Skin epidermis (tissue), 12 donors: ENCODE measurements at regions not wholly inside any gene's neighbourhood (a gene's known extent, or its start where the extent isn't known, plus 50 kb on each side); places are given as distances from the start of the nearest gene placed in this dataset.

Source experiments
- H3K27ac ChIP-seq, 21 experiments: fragments of 200-600 bp; sonication (generic) in 11 of 21; one replicate each; pipeline ENCODE4 v1.5.0; 2020; ENCODE audit warnings: mild to moderate bottlenecking in 3 of 21, inconsistent platforms in 2 of 21, moderate library complexity in 2 of 21
- H3K4me3 ChIP-seq, 7 experiments: fragments of 200-600 bp; sonication (generic) in 2 of 7; one replicate each; pipeline ENCODE4 v1.5.0; 2020; ENCODE audit warnings: inconsistent platforms in 2 of 7, mild to moderate bottlenecking in 2 of 7, moderate library complexity in 1 of 7

GRCh38 chr1:5565281-5566125 lies 426.7 kb downstream of the NPHP4 start:
- Histone ChIP-seq H3K27ac (no peak overlapping the region), H3K4me3 (no peak overlapping the region)

GRCh38 chr1:5564578-5565257 lies 427.5 kb downstream of the NPHP4 start:
- no peak overlapping the region for H3K4me3 ChIP-seq
- H3K27ac ChIP-seq, result no peak overlapping the region

- no peak overlapping the region for H3K27ac ChIP-seq
- no peak overlapping the region for H3K4me3 ChIP-seq
Observed at GRCh38 chr1:5563861-5564577, 428.2 kb downstream of the NPHP4 start.

- Histone ChIP-seq H3K4me3 (no peak overlapping the region), H3K27ac (no peak overlapping the region)
Observed at GRCh38 chr1:5562769-5563168, 429.5 kb downstream of the NPHP4 start.

- Histone ChIP-seq H3K27ac (no peak overlapping the region), H3K4me3 (no peak overlapping the region)
Observed at GRCh38 chr1:5562331-5562730, 429.9 kb downstream of the NPHP4 start.

DNA sequence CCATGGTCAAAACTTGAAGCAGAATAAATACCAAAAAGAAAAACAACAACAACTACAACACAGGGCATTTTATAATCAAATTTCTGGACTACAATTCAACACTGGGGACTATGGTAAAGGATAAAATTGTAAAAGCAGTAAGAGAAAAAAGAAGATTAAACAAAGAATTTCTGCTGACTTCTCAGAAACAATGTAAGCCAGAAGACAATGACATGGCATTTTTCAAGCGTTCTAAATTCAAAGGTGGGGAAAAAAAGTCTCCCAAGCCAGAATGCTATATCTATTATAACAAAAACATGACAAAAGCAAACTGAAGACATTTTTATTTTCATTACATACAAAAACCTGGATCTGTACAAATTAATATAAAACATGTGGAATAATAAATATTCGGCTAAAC lies 433.1 kb downstream of the NPHP4 start:
- Histone ChIP-seq H3K27ac (no peak overlapping the region), H3K4me3 (no peak overlapping the region)

- Histone ChIP-seq H3K4me3 (no peak overlapping the region), H3K27ac (no peak overlapping the region)
Observed at GRCh38 chr1:5555853-5556252, 436.4 kb downstream of the NPHP4 start.

DNA sequence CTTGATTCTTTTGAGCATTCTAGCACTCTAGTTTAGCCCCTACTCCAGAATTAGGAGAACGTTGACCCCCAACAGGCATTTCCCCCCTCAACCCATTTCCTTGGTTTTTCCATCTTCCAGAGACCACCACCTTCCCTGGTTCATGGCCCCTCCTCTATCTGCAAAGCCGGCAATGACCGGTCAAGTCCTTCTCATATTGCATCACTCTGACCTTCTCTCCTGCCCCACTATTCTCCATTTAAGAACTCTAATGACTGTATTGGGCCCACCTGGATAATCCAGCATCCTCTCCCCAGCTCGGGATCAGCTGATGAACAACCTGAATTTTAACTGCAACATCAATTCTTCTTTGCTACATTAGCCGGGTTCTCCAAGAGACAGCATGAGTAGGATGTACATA lies 437.4 kb downstream of the NPHP4 start:
- H3K4me3 ChIP-seq, result no peak overlapping the region
- H3K27ac ChIP-seq, result no peak overlapping the region

DNA sequence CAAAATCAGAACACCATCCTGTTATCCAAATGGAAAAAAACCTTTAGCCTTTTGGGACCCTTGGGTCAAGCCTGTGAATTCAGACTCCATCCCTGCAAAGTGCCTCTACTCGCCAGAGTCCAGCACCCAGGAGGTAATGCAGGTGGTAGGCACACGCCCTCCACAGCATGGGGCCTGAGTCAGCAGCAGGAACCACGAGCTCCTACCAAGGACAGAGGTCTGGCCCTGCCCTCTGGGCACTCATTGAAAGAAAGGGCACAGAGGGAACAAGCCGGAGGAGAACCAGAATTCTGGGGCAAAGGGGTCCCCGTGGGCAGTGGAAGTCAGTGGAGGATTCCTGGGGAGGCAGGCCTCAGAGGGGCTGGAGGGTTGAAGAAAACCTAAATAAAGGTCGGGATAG lies 438.1 kb downstream of the NPHP4 start:
- Histone ChIP-seq H3K27ac (no peak overlapping the region), H3K4me3 (no peak overlapping the region)

DNA sequence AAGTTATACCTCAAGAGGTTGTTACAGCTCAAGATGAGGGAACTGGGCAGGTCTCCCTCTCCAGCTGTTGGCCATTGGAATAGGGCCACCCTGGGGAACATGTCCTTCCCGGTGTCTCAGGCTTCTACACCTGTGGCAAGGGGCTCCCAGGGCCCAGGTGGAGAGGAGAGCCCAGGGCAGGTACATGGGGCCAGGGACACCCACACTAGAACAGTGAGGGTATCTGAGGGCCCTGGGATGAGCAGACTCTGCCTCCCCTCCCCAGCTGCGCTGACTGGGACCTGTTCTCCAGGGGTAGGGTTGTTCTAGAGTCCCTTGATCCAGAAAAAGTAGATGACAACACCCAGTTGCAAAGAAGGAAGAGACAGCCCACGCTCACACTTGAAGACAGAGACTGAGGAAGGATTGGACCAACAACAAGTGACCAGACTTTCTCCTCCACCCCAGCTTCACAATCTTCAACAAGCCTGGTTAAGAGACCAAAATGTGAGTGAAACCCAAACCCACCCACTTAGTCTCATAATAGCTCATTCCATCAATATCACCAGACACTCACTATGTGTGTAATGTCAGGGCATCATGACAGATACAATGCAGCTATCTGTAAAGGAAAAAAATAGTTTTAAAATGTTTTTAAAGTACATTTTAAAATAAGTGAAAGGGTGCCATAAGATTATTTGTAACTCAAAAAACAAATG lies 439.3 kb downstream of the NPHP4 start:
- H3K4me3 ChIP-seq, result no peak overlapping the region

GRCh38 chr1:5551274-5551975 lies 440.8 kb downstream of the NPHP4 start:
- no peak overlapping the region for H3K4me3 ChIP-seq
- no peak overlapping the region for H3K27ac ChIP-seq

More for the DNA sequence above, 439.3 kb downstream of the NPHP4 start:
- H3K27ac ChIP-seq, result no peak overlapping the region

DNA sequence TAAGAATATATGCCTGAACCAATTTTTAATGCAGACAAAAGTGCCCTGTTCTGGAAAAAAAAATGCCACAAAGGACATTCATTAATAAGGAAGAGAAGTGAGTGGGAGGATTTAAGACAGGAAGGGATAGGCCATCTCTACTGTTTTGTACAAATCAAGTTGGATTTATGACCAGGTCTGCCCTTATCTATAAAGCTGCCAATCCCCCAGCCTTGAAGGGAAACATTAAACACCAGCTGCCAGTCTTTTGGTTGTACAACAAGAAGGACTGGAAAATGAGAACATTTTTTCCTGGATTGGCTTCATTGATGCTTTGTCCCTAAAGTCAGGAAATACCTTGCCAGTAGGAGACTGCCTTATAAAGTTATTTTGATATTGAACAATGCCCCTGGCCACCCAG lies 444.0 kb downstream of the NPHP4 start:
- Histone ChIP-seq H3K27ac (no peak overlapping the region), H3K4me3 (no peak overlapping the region)

- Histone ChIP-seq H3K4me3 (no peak overlapping the region), H3K27ac (no peak overlapping the region)
Observed at GRCh38 chr1:5543235-5543634, 449.0 kb downstream of the NPHP4 start.

DNA sequence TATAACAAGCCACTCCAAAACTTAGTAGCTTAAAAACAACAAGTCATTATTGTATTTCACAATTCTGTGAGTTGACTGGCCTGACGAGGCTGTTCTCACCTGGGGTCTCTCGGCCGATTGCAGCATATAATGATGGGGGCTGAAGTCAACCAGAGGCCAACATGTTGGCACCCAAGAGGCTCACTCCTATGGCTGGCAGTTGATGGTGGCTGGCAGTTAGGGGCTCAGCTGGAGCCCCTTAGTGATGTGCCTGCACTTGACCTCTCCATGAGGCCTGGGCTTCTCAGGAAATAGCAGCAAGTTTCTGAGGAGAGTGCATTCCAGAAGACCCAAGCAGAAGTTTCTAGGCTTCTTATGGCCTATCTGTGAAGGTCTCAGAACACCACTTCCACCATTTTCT lies 459.4 kb downstream of the NPHP4 start:
- Histone ChIP-seq H3K27ac (no peak overlapping the region), H3K4me3 (no peak overlapping the region)

DNA sequence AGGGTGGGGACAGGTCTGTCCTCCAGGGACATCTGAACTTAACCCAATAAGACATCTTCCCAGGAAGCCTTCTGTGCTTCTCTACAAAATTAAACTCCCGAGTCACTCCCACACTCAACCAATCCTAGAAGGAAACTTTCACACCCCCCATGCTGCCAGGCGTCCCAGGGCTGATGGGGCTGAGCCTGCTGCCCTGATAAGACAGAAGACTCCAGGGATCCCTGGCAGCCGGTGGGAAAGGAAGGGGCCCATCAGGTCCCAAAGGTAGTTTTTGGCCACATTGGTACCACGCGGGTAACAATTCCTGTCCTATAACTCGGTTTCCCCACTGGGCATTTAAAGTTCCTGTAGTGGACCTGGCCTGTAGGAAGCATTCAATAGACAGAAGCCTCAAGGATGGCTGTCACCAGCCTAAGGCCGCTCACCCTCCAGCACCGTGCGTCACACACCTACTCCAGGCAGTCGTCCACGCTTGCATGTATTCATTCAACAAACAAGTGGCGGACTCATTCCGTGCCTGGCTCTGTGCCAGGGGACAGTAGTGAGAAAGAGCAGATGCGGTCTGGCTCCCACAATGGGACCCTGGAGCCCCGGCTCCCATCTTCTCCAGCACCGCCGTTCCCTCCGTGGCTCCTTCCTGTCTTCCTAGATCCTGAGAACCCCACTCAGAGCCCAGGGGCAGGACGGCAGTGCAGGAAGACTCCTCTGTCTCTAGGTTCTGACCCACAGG lies 465.2 kb downstream of the NPHP4 start:
- Histone ChIP-seq H3K27ac (no peak overlapping the region), H3K4me3 (no peak overlapping the region)

DNA sequence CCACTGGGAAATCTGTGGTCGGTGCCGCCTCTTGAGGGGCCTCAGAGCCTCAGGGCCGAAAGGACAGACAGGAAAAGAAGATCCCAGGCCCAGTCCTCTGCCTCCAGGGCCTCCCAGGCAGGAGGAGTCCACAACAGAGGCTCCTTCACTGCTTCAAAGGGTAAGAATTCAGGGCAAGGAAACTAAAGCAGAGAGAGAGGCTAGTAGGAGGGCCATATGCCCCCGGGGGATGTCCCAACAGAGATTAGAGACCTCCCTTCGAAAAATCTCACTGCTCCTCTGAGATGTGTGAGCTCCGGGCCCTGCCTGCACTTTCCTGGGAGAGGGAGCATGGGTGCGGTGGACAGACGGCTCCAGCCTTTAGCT lies 465.9 kb downstream of the NPHP4 start:
- Histone ChIP-seq H3K27ac (no peak overlapping the region), H3K4me3 (no peak overlapping the region)

GRCh38 chr1:5525597-5526384 lies 466.4 kb downstream of the NPHP4 start:
- H3K4me3 ChIP-seq, result no peak overlapping the region

DNA sequence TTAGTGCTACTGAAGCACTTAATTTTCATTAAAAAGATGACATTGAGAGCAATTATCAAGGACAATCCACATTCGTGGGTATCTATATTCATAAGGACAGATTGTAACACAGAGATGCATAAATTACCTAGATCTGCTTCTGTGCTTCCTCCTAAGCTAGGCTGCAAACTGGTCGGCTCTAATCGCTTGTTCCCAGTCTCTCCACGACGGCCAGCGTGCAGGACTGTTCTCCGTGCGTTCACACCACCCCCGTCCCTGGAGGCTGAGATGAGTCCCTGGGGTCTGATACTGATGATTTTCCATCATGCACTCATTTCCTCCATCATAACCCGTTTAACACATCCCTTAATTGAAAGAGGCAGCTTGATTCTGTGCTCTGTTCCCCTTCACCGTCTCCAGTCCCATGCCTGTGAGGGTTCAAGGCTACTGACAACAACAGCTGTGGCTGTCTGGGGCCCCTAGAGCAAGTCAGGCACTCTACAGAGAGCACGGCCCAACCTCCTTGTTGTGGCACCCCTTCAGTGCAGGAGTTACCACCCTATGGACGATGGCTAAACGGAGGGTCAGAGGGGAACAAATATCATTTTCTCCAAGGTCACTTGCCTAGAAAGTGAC lies 469.6 kb downstream of the NPHP4 start:
- Histone ChIP-seq H3K4me3 (no peak overlapping the region), H3K27ac (no peak overlapping the region)

More at GRCh38 chr1:5525597-5526384, 466.4 kb downstream of the NPHP4 start:
- no peak overlapping the region for H3K27ac ChIP-seq
